ENCODE measurements at regions not wholly inside any gene's neighbourhood (a gene's known extent, or its start where the extent isn't known, plus 50 kb on each side); places are given as distances from the start of the nearest gene placed in this dataset.

DNA sequence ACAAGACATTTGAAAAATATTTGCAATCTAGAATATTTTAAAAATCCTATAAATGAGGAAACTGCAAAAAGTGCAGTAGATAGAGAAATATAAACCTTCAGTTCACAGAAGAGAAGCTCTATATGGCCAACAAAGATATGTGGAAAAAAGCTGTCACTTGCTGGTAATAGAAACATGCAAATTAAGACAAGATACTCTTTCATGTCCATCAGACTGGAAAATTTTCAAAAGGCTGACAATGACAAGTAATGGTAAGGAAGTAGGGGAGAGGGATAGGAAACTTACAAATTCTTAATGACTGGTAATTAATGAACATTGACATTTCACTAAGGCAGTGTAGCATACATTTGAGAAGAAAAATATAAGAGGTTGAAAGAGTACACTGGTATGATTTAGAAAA lies 147.9 kb downstream of the MRPL39 start:
- Histone ChIP-seq H3F3A (ENCODE audit: insufficient read depth, low read length) (peaks cover 4% of the 10 kb centered on the region; the same call in 1 of the 2 replicates), H3K79me2 (ENCODE audit: low read length) (no peaks in the 10 kb centered on the region), H3K4me2 (ENCODE audit: low read depth, low read length) (no peak overlapping the region), H3K9ac (ENCODE audit: low read length) (no peak overlapping the region), H3K9me2 (replicated peaks; ENCODE audit: insufficient read depth, low read length) (no peaks in the 10 kb centered on the region), H2AFZ (ENCODE audit: low read length) (no peak overlapping the region), H3K27ac (ENCODE audit: low read length) (no peak overlapping the region), H3K36me3 (replicated peaks; ENCODE audit: insufficient read depth, low read length) (no peaks in the 10 kb centered on the region), H3K4me1 (ENCODE audit: low read length) (peaks cover 24% of the 10 kb centered on the region), H3K4me3 (ENCODE audit: low read length) (no peak overlapping the region), H4K20me1 (ENCODE audit: insufficient read depth, low read length) (no peaks in the 10 kb centered on the region), H3K27me3 (replicated peaks; ENCODE audit: insufficient read depth, low read length) (no peaks in the 10 kb centered on the region), H3K9me3 (replicated peaks; ENCODE audit: insufficient read depth, low read length) (no peaks in the 10 kb centered on the region)
- DNase-seq, result no peak
- TF ChIP-seq, protein P1, sequence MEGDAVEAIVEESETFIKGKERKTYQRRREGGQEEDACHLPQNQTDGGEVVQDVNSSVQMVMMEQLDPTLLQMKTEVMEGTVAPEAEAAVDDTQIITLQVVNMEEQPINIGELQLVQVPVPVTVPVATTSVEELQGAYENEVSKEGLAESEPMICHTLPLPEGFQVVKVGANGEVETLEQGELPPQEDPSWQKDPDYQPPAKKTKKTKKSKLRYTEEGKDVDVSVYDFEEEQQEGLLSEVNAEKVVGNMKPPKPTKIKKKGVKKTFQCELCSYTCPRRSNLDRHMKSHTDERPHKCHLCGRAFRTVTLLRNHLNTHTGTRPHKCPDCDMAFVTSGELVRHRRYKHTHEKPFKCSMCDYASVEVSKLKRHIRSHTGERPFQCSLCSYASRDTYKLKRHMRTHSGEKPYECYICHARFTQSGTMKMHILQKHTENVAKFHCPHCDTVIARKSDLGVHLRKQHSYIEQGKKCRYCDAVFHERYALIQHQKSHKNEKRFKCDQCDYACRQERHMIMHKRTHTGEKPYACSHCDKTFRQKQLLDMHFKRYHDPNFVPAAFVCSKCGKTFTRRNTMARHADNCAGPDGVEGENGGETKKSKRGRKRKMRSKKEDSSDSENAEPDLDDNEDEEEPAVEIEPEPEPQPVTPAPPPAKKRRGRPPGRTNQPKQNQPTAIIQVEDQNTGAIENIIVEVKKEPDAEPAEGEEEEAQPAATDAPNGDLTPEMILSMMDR (IDR thresholded peaks at IDR 0.05; ENCODE audit: low read length), result no peak
- TF ChIP-seq EZH2 (optimal IDR thresholded peaks at IDR 0.05; ENCODE audit: low read depth, low read length) (no peak), EZH2phosphoT487 (IDR thresholded peaks at IDR 0.05; ENCODE audit: low read length) (no peak)

DNA sequence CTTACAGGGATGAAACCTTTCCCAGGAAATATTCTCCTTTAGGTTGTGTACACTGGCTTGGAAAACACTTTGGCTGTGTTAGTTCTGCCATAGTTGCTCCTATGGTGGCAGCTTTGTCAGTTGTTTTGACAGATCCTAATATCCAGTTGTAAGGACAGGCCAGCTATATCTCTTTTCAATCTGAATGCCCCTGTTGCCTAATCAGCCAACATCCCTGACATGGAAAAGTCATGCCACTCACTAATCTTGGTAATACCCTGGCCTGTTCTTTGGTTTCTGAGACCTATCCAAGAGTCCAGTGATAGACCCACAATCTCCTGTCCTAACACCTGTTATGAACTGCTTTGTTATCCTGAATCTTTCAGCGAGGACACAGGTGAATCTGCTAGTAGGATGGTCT lies 148.8 kb downstream of the MRPL39 start:
- Histone ChIP-seq H3K4me2 (ENCODE audit: low read depth, low read length) (no peak overlapping the region), H2AFZ (ENCODE audit: low read length) (no peak overlapping the region)

DNA sequence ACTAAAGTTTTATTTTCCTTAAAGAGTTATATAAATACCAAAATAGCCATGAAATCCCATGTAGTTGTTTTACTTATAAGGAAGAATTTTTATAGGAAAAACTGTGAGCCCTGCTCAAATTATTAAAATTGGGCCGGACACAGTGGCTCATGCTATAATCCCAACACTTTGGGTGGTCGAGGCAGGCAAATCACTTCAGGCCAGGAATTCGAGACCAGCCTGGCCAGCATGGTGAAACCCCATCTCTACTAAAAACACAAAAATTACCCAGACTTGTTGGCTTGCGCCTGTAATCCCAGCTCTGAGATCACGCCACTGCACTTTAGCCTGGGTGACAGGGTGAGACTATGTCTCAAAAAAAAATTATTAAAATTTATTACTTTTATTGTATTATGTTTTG lies 149.3 kb downstream of the MRPL39 start:
- Histone ChIP-seq H3K36me3 (replicated peaks; ENCODE audit: insufficient read depth, low read length) (no peaks in the 10 kb centered on the region), H3K9me3 (replicated peaks; ENCODE audit: insufficient read depth, low read length) (no peaks in the 10 kb centered on the region), H3K27me3 (replicated peaks; ENCODE audit: insufficient read depth, low read length) (no peaks in the 10 kb centered on the region), H3K4me1 (ENCODE audit: low read length) (peaks cover 24% of the 10 kb centered on the region), H3K9ac (ENCODE audit: low read length) (no peak overlapping the region), H3K9me2 (replicated peaks; ENCODE audit: insufficient read depth, low read length) (no peaks in the 10 kb centered on the region), H3K27ac (ENCODE audit: low read length) (peak overlapping the region; percentile 57; the same call in 1 of the 2 replicates), H2AFZ (ENCODE audit: low read length) (no peak overlapping the region), H3K4me2 (ENCODE audit: low read depth, low read length) (no peak overlapping the region), H3K79me2 (ENCODE audit: low read length) (no peaks in the 10 kb centered on the region), H4K20me1 (ENCODE audit: insufficient read depth, low read length) (no peaks in the 10 kb centered on the region), H3F3A (ENCODE audit: insufficient read depth, low read length) (peaks cover 4% of the 10 kb centered on the region; the same call in 1 of the 2 replicates), H3K4me3 (ENCODE audit: low read length) (no peak overlapping the region)
- no peak for DNase-seq
- TF ChIP-seq, protein P1 (IDR thresholded peaks at IDR 0.05; ENCODE audit: low read length), result no peak
- TF ChIP-seq EZH2 (optimal IDR thresholded peaks at IDR 0.05; ENCODE audit: low read depth, low read length) (no peak), EZH2phosphoT487 (IDR thresholded peaks at IDR 0.05; ENCODE audit: low read length) (no peak)

More for the DNA sequence above, 148.8 kb downstream of the MRPL39 start:
- TF ChIP-seq EZH2 (optimal IDR thresholded peaks at IDR 0.05; ENCODE audit: low read depth, low read length), result no peak
- TF ChIP-seq, protein P1 (IDR thresholded peaks at IDR 0.05; ENCODE audit: low read length), result no peak
- H4K20me1 ChIP-seq (ENCODE audit: insufficient read depth, low read length), result no peaks in the 10 kb centered on the region
- H3K27ac ChIP-seq (ENCODE audit: low read length), result no peak overlapping the region
- DNase-seq, result no peak
- H3K4me1 ChIP-seq (ENCODE audit: low read length), result peaks cover 24% of the 10 kb centered on the region
- H3K4me3 ChIP-seq (ENCODE audit: low read length), result no peak overlapping the region
- H3K79me2 ChIP-seq (ENCODE audit: low read length), result no peaks in the 10 kb centered on the region
- peaks cover 4% of the 10 kb centered on the region; the same call in 1 of the 2 replicates for H3F3A ChIP-seq (ENCODE audit: insufficient read depth, low read length)
- no peaks in the 10 kb centered on the region for H3K36me3 ChIP-seq (replicated peaks; ENCODE audit: insufficient read depth, low read length)
- H3K27me3 ChIP-seq (replicated peaks; ENCODE audit: insufficient read depth, low read length), result no peaks in the 10 kb centered on the region
- no peak overlapping the region for H3K9ac ChIP-seq (ENCODE audit: low read length)
- no peaks in the 10 kb centered on the region for H3K9me3 ChIP-seq (replicated peaks; ENCODE audit: insufficient read depth, low read length)
- no peaks in the 10 kb centered on the region for H3K9me2 ChIP-seq (replicated peaks; ENCODE audit: insufficient read depth, low read length)
